ENCODE measurements at regions not wholly inside any gene's neighbourhood (a gene's known extent, or its start where the extent isn't known, plus 50 kb on each side); places are given as distances from the start of the nearest gene placed in this dataset.

- Histone ChIP-seq H3K4me3 (ENCODE audit: insufficient read depth, low read depth, low read length) (no peak overlapping the region), H3K4me1 (ENCODE audit: insufficient read depth, low read length) (no peaks in the 10 kb centered on the region), H3K79me2 (ENCODE audit: insufficient read depth, low read length) (no peaks in the 10 kb centered on the region), H3K9me3 (ENCODE audit: insufficient read depth, low read depth, low read length) (no peaks in the 10 kb centered on the region), H3K27ac (ENCODE audit: low read depth, low read length) (no peak overlapping the region), H3K4me2 (ENCODE audit: low read length) (no peak overlapping the region), H3K27me3 (ENCODE audit: insufficient read depth, low read length) (no peaks in the 10 kb centered on the region), H3K36me3 (ENCODE audit: insufficient read depth, low read length) (no peaks in the 10 kb centered on the region), H2AFZ (ENCODE audit: low read depth, low read length) (no peak overlapping the region), H3K9ac (ENCODE audit: low read length) (no peak overlapping the region), H4K20me1 (ENCODE audit: insufficient read depth, low read length) (no peaks in the 10 kb centered on the region)
- H3K9me3 Mint-ChIP-seq (ENCODE audit: unreplicated experiment): no peaks in the 10 kb centered on the region
- DNase-seq (ENCODE audit: low read depth): no peak
- no peak overlapping the region for H3K27ac Mint-ChIP-seq (ENCODE audit: unreplicated experiment)
- no peak overlapping the region for H3K4me3 Mint-ChIP-seq (ENCODE audit: unreplicated experiment)
- H3K4me1 Mint-ChIP-seq (ENCODE audit: low read depth, unreplicated experiment): no peaks in the 10 kb centered on the region
- no peaks in the 10 kb centered on the region for H3K27me3 Mint-ChIP-seq (ENCODE audit: low read depth, unreplicated experiment)
- TF ChIP-seq CTCF (IDR thresholded peaks at IDR 0.05; ENCODE audit: insufficient read depth, low read depth, low read length) (no peak), EZH2 (IDR thresholded peaks at IDR 0.05; ENCODE audit: insufficient read depth, low read length) (no peak)
- no peaks in the 10 kb centered on the region for H3K36me3 Mint-ChIP-seq (ENCODE audit: low read depth, unreplicated experiment)
- no peak for FAIRE-seq
Measured at GRCh38 chr1:209012443-209013196, 570.9 kb upstream of the CAMK1G start.

- H3K79me2 ChIP-seq (ENCODE audit: insufficient read depth, low read length): no peaks in the 10 kb centered on the region
- H3K27me3 Mint-ChIP-seq (ENCODE audit: low read depth, unreplicated experiment): no peaks in the 10 kb centered on the region
- no peak for FAIRE-seq
- H3K4me1 Mint-ChIP-seq (ENCODE audit: low read depth, unreplicated experiment): no peaks in the 10 kb centered on the region
- H3K4me3 Mint-ChIP-seq (ENCODE audit: unreplicated experiment): no peak overlapping the region
- no peak overlapping the region for H3K9ac ChIP-seq (ENCODE audit: low read length)
- no peak overlapping the region for H3K27ac Mint-ChIP-seq (ENCODE audit: unreplicated experiment)
- no peak for DNase-seq (ENCODE audit: low read depth)
- H3K36me3 ChIP-seq (ENCODE audit: insufficient read depth, low read length): no peaks in the 10 kb centered on the region
- no peak overlapping the region for H3K27ac ChIP-seq (ENCODE audit: low read depth, low read length)
- peaks cover 4% of the 10 kb centered on the region for H3K9me3 ChIP-seq (ENCODE audit: insufficient read depth, low read depth, low read length)
- H4K20me1 ChIP-seq (ENCODE audit: insufficient read depth, low read length): no peaks in the 10 kb centered on the region
- H3K9me3 Mint-ChIP-seq (ENCODE audit: unreplicated experiment): peaks cover 7% of the 10 kb centered on the region
- no peak overlapping the region for H3K4me2 ChIP-seq (ENCODE audit: low read length)
- TF ChIP-seq EZH2 (IDR thresholded peaks at IDR 0.05; ENCODE audit: insufficient read depth, low read length) (no peak), CTCF (IDR thresholded peaks at IDR 0.05; ENCODE audit: insufficient read depth, low read depth, low read length) (no peak)
- no peaks in the 10 kb centered on the region for H3K27me3 ChIP-seq (ENCODE audit: insufficient read depth, low read length)
- no peaks in the 10 kb centered on the region for H3K36me3 Mint-ChIP-seq (ENCODE audit: low read depth, unreplicated experiment)
- H3K4me3 ChIP-seq (ENCODE audit: insufficient read depth, low read depth, low read length): no peak overlapping the region
- H2AFZ ChIP-seq (ENCODE audit: low read depth, low read length): no peak overlapping the region
- H3K4me1 ChIP-seq (ENCODE audit: insufficient read depth, low read length): no peaks in the 10 kb centered on the region
Measured at GRCh38 chr1:209015092-209015491, 568.4 kb upstream of the CAMK1G start.

DNA sequence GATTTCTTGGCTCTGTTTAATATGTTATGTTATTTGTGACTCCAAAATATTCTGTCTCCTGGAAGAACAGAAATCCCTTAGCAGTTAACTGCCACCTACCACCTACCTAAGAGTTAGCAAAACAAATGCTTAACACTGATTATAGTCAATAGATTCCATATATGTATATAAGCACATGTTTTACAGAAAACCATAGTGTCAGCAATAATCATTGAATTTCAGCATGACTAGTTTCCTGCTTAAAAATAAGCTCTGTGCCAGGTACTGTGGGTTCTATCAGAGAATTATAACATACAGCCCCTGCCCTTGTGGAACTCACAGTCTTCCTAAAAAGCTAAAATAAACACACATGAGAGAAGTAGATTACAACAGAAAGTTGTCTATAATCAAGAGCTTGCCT lies 561.9 kb upstream of the CAMK1G start:
- H3K27ac Mint-ChIP-seq (ENCODE audit: unreplicated experiment): no peak overlapping the region
- FAIRE-seq: no peak
- peaks cover 4% of the 10 kb centered on the region for H3K9me3 ChIP-seq (ENCODE audit: insufficient read depth, low read depth, low read length)

More for the DNA sequence above, 561.9 kb upstream of the CAMK1G start:
- no peaks in the 10 kb centered on the region for H3K27me3 Mint-ChIP-seq (ENCODE audit: low read depth, unreplicated experiment)
- no peaks in the 10 kb centered on the region for H3K4me1 Mint-ChIP-seq (ENCODE audit: low read depth, unreplicated experiment)
- no peaks in the 10 kb centered on the region for H3K36me3 Mint-ChIP-seq (ENCODE audit: low read depth, unreplicated experiment)
- Histone ChIP-seq H4K20me1 (ENCODE audit: insufficient read depth, low read length) (no peaks in the 10 kb centered on the region), H3K27me3 (ENCODE audit: insufficient read depth, low read length) (no peaks in the 10 kb centered on the region), H3K4me2 (ENCODE audit: low read length) (no peak overlapping the region), H3K36me3 (ENCODE audit: insufficient read depth, low read length) (no peaks in the 10 kb centered on the region), H3K27ac (ENCODE audit: low read depth, low read length) (no peak overlapping the region), H3K79me2 (ENCODE audit: insufficient read depth, low read length) (no peaks in the 10 kb centered on the region), H3K9ac (ENCODE audit: low read length) (no peak overlapping the region), H3K4me1 (ENCODE audit: insufficient read depth, low read length) (no peaks in the 10 kb centered on the region), H2AFZ (ENCODE audit: low read depth, low read length) (no peak overlapping the region), H3K4me3 (ENCODE audit: insufficient read depth, low read depth, low read length) (no peak overlapping the region)
- DNase-seq (ENCODE audit: low read depth): no peak
- peaks cover 14% of the 10 kb centered on the region for H3K9me3 Mint-ChIP-seq (ENCODE audit: unreplicated experiment)
- no peak overlapping the region for H3K4me3 Mint-ChIP-seq (ENCODE audit: unreplicated experiment)
- no peak for TF ChIP-seq CTCF (IDR thresholded peaks at IDR 0.05; ENCODE audit: insufficient read depth, low read depth, low read length)
- no peak for TF ChIP-seq EZH2 (IDR thresholded peaks at IDR 0.05; ENCODE audit: insufficient read depth, low read length)
